Smooth muscle cell (in vitro differentiated cells): ENCODE measurements at regions not wholly inside any gene's neighbourhood (a gene's known extent, or its start where the extent isn't known, plus 50 kb on each side); places are given as distances from the start of the nearest gene placed in this dataset.

Source experiments
- DNase-seq: peaks from one replicate; lab custom pipeline; 2025; ENCODE audit not compliant: unreplicated experiment; lab: John Stamatoyannopoulos, UW
- H2AFZ ChIP-seq: fragments of 200-600 bp; sonication (generic); 2 replicates; pipeline ENCODE4 v1.6.0; 2016; ENCODE audit warnings: antibody characterized with exemption, low read depth, mild to moderate bottlenecking
- H3F3A ChIP-seq: fragments of 200-600 bp; sonication (generic); 2 replicates; pipeline ENCODE4 v1.6.0; 2017; ENCODE audit warnings: antibody characterized with exemption, low read depth
- H3K27ac ChIP-seq: fragments of 200-600 bp; sonication (generic); 2 replicates; pipeline ENCODE4 v1.5.1; 2016; ENCODE audit warnings: low read depth, mild to moderate bottlenecking
- H3K27me3 ChIP-seq: fragments of 200-600 bp; sonication (generic); 2 replicates; pipeline ENCODE4 v1.6.1; 2016; ENCODE audit warnings: low read depth, mild to moderate bottlenecking
- H3K36me3 ChIP-seq: fragments of 200-600 bp; sonication (generic); 2 replicates; pipeline ENCODE4 v1.5.1; 2016; ENCODE audit warnings: low read depth
- H3K4me1 ChIP-seq: fragments of 200-600 bp; sonication (generic); 2 replicates; pipeline ENCODE4 v1.5.1; 2016; ENCODE audit warnings: low read depth
- H3K4me2 ChIP-seq: fragments of 200-600 bp; sonication (generic); 2 replicates; pipeline ENCODE4 v1.6.0; 2016; ENCODE audit warnings: mild to moderate bottlenecking
- H3K4me3 ChIP-seq: fragments of 200-600 bp; sonication (generic); 2 replicates; pipeline ENCODE4 v1.5.1; 2016; ENCODE audit warnings: mild to moderate bottlenecking
- H3K79me2 ChIP-seq: fragments of 200-600 bp; sonication (generic); 2 replicates; pipeline ENCODE4 v1.6.0; 2016; ENCODE audit warnings: low read depth, mild to moderate bottlenecking
- H3K9ac ChIP-seq: fragments of 200-600 bp; sonication (generic); 2 replicates; pipeline ENCODE4 v1.6.0; 2016; ENCODE audit warnings: low read depth
- H3K9me3 ChIP-seq: fragments of 200-600 bp; sonication (generic); replicated peaks from 2 replicates; pipeline ENCODE4 v1.5.1; 2016; ENCODE audit warnings: low read depth
- H4K20me1 ChIP-seq: fragments of 200-600 bp; sonication (generic); 2 replicates; pipeline ENCODE4 v1.6.0; 2016; ENCODE audit warnings: low read depth
- CTCF ChIP-seq: fragments of 200-600 bp; sonication (generic); IDR thresholded peaks from 2 replicates; pipeline ENCODE4 v1.5.1; 2017; ENCODE audit warnings: borderline replicate concordance, mild to moderate bottlenecking, antibody characterized with exemption; ENCODE audit not compliant: insufficient read depth, poor library complexity, severe bottlenecking
- whole genome bisulfite sequencing: methylation state at CpG from one replicate; pipeline ENCODE4 v1.1.7; 2016; ENCODE audit warnings: low lambda C conversion rate; 5-methylcytosine and 5-hydroxymethylcytosine counted together

GRCh38 chr2:238507836-238508235 is 81.1 kb downstream of the ASB1 start:
- H3K4me1 ChIP-seq: peaks cover 11% of the 10 kb centered on the region
- no peak overlapping the region for H3K4me2 ChIP-seq
- no peaks in the 10 kb centered on the region for H3F3A ChIP-seq
- H3K79me2 ChIP-seq: no peaks in the 10 kb centered on the region
- no peak for TF ChIP-seq CTCF
- H3K4me3 ChIP-seq: no peak overlapping the region
- H3K36me3 ChIP-seq: no peaks in the 10 kb centered on the region
- no peaks in the 10 kb centered on the region for H3K9me3 ChIP-seq
- H2AFZ ChIP-seq: no peak overlapping the region
- H3K9ac ChIP-seq: no peak overlapping the region
- H3K27me3 ChIP-seq: no peaks in the 10 kb centered on the region
- no peak for DNase-seq
- no peaks in the 10 kb centered on the region for H4K20me1 ChIP-seq
- H3K27ac ChIP-seq: no peak overlapping the region
- 92% methylated on average over 6 of the region's 6 CpGs for WGBS

GRCh38 chr2:238509151-238509835 is 82.6 kb downstream of the ASB1 start:
- Histone ChIP-seq H3K27ac (no peak overlapping the region), H3K4me2 (no peak overlapping the region), H3K9me3 (no peaks in the 10 kb centered on the region), H3K4me3 (no peak overlapping the region), H3K27me3 (no peaks in the 10 kb centered on the region), H3K79me2 (no peaks in the 10 kb centered on the region), H3K4me1 (peaks cover 11% of the 10 kb centered on the region), H3K36me3 (no peaks in the 10 kb centered on the region), H2AFZ (no peak overlapping the region), H3K9ac (no peak overlapping the region), H4K20me1 (no peaks in the 10 kb centered on the region), H3F3A (no peaks in the 10 kb centered on the region)
- 85% methylated on average over 12 of the region's 12 CpGs for WGBS
- no peak for DNase-seq
- TF ChIP-seq CTCF: no peak

- Histone ChIP-seq H3K27me3 (no peaks in the 10 kb centered on the region), H3K36me3 (no peaks in the 10 kb centered on the region), H3K79me2 (no peaks in the 10 kb centered on the region), H4K20me1 (no peaks in the 10 kb centered on the region), H3K27ac (no peak overlapping the region), H3K4me3 (no peak overlapping the region), H2AFZ (no peak overlapping the region), H3K9me3 (no peaks in the 10 kb centered on the region), H3K9ac (no peak overlapping the region), H3K4me1 (peaks cover 11% of the 10 kb centered on the region), H3F3A (no peaks in the 10 kb centered on the region), H3K4me2 (no peak overlapping the region)
- no peak for DNase-seq
- TF ChIP-seq CTCF: no peak
- WGBS: 86% methylated on average over 6 of the region's 7 CpGs
Observed at GRCh38 chr2:238509903-238510302, 83.2 kb downstream of the ASB1 start.

- TF ChIP-seq CTCF: no peak
- no peaks in the 10 kb centered on the region for H3K36me3 ChIP-seq
- H3K4me3 ChIP-seq: no peak overlapping the region
- H4K20me1 ChIP-seq: no peaks in the 10 kb centered on the region
- no peak overlapping the region for H3K4me2 ChIP-seq
- H3K9ac ChIP-seq: no peak overlapping the region
- WGBS: 88% methylated on average over 20 of the region's 26 CpGs
- peaks cover 11% of the 10 kb centered on the region for H3K4me1 ChIP-seq
- no peak for DNase-seq
- no peaks in the 10 kb centered on the region for H3K79me2 ChIP-seq
- no peaks in the 10 kb centered on the region for H3K27me3 ChIP-seq
- H3K9me3 ChIP-seq: no peaks in the 10 kb centered on the region
- no peak overlapping the region for H3K27ac ChIP-seq
- no peaks in the 10 kb centered on the region for H3F3A ChIP-seq
- no peak overlapping the region for H2AFZ ChIP-seq
Observed at GRCh38 chr2:238510911-238511613, 84.3 kb downstream of the ASB1 start.
